NOMO-1 treated with dmso at 0.1 percent for 144 hours (cell line): ENCODE measurements at regions not wholly inside any gene's neighbourhood (a gene's known extent, or its start where the extent isn't known, plus 50 kb on each side); places are given as distances from the start of the nearest gene placed in this dataset.
A peak's percentile ranks its signal among the peaks of the same experiment; 100 is the strongest.
"Not testable (repeated sequence)": the region's sequence is repeated elsewhere in the genome, so short reads cannot be mapped to it uniquely, and the experiment has no call there.

Source experiments
- DNase-seq: peaks from one replicate; lab custom pipeline; 2025; ENCODE audit not compliant: unreplicated experiment; lab: John Stamatoyannopoulos, UW

DNA sequence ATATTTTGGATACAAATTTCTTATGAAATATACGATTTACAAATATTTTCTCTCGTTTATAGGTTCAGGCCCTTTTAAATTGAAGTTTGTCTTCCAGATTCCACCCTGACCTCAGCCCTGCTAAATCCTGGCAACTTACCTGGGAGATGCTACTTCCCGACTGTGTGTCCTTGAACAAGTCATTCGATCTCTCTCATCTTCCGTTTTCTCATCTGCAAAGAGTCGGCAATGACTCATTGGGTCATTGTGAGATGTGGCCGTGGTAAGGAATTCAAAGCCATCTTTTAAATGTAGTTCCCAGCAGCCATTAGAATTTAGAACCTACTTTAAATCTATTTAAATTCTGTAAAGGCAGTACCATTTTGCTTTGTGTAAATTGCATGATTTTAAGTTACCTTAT, 72.5 kb downstream of the LHX2 start:
- no peak for DNase-seq

DNA sequence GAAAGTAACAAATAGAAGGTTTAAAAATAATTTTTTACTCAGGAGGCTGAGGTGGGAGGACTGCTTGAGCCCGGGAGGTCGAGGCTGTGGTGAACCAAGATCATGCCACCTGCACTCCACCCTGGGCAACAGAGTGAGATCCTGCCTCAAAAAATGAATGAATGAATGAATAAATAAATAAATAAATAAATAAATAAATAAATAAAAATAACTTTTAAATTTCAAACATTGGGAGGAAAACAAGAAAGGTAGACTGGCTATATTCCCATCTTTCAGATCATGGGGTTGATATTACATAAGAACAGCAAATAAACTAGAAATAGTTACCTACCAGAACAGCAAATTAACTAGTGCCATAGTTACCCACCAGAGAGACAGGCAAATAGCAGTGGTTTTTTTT, 75.7 kb downstream of the LHX2 start:
- DNase-seq: no peak

DNA sequence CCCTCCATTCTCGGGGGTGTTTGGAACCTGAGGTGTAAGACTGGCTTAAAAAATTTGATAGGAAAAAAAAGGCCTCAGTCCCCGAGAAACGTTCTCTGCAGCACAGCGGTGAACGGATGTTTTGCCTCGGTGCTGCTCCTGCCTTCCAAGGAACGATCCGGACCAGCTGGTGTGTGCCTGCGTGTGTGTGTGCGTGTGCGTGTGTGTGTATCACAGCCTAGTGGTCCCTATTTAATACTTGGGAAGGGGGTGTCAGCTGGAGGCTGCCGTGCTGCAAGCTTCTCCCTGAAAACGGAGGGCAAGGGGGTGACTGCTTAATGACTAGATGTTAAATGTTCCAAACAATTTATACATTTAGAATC, 76.9 kb downstream of the LHX2 start:
- no peak for DNase-seq

DNA sequence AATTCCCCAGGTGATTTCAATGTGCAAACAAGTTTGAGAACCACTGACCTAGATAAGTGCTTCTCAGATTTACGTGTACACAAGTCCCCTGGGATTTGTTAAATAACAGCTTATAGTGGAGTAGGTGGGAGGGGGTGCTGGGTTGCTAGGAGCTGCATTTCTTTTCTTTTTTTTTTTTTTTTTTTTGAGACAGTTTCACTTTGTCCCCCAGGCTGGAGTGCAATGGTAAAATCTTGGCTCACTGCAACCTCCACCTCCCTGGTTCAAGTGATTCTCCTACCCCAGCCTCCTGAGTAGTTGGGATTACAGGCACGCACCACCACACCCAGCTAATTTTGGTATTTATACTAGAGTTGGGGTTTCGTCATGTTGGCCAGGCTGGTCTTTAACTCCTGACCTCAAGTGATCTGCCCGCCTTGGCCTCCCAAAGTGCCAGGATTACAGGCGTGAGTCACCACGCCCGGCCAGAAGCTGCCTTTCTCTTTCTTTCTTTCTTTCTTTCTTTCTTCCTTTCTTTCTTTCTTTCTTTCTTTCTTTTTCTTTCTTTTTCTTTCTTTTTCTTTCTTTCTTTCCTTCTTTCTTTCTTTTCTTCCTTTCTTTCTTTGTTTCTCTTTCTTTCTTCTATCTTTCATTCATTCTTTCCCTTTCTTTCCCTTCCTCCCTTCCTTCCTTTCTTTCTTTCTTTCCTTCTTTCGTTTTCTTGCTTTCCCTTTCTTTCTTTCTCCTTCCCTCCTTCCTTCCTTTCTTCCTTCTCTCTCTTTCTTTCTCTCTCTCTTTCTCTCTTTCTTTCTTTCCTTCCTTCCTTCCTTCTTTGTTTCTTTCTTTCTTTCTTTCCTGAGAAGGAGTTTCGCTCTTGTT, 78.3 kb downstream of the LHX2 start:
- DNase-seq: not testable (repeated sequence)

DNA sequence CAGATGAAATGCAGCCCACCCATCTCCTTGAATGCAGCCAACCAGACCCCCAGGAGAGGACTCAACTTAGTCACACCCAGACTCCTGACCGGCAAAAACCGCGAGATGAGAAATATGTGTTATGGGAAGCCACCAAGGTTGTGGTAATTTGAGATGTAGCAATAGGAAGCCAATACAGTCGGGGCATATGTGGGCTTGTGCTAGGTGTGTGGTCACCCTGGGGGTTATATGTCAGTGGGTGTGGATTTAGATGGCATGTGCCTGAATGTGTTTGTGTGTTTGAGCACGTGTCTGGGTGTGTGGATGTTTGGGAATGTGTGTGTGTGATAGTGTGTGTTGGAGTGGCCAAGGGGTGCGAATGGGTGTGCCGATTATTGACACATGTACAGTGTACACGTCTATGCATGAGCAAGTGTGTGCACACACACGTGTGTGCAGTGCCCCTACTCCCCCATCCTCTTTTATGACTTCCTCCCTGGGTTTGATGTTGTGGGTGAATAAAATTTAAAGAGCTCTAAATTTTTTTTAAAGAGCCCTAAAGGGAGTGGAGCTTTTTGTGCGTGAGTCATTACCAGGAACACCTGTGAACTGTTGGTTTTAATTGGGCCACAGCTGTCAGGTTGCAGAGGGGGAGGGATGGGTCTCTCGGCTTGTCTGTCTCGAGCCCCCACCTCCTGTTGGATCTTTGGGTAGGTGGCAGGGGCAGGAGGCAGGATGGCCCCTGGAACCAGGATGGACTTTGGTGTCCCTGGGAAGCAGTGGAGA, 86.8 kb downstream of the LHX2 start:
- peak; percentile 49 for DNase-seq

DNA sequence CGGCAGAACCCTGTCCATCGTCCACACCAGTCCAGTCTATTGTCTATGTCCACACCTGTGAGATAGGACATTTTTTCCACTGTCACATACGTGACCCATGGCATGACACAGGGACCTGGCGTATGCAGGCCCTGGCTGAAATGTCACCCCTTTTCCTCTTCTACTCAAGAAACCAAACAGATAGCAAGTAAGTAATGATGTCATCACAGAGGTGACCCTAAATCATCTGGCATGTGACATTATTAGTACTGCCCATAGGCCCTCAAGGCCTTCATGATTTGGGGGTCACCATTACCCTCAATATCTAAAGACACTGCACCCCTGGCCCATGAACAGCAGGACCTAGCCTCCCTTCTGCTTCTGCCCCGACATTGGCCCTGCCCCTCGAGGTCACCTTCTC, 88.3 kb downstream of the LHX2 start:
- no peak for DNase-seq

DNA sequence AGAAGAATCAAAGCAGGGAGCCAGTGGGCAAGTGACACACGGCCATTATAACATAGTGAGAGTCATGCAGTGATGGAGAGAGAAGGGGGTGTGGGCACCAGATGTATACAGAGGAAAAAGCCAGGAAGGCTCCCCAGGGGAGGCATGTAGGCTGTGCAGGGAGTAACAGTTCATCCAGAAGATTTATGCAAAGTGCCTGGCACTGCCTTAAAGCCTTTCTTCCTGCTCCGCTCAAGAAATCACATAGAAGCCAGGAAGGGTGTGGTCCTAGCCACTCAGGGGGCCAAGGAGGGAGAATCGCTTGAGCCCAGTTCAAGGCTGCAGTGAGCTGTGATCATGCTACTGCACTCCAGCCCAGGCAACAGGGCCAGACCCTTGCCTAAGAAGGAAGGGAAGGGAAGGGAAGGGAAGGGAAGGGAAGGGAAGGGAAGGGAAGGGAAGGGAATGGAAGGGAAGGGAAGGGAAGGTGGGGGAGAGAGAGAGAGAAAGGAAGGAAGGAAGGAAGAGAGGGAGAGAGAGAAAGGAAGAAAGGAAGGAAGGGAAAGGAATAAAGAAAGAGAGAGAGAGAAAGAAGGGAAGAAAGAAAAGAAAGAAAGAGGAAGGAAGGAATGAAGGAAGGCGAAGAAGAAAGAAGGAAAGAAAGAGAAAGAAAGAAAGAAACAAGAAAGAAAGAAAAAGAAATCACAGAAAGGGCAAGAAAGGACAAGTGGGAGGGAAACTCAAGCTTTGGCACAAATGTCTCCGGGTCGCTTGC, 89.8 kb downstream of the LHX2 start:
- no peak for DNase-seq

DNA sequence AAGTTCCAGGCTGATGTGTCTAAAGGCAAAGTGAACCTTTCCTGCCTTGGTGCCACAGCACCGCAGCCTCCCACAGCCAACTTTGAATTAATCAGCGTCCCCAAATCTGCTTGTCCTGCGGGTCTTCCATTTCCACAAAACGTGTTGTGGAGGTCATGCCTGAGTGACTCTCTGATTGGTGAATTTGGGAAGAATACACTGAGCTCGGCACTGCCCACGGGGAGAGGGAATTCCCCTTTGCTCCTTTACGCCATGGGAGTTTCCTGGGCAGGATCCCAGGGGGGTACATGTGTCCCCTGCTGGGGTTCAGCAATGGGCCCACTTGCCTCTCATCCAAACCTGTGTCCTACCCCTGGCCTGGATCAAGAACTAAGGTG, 90.4 kb downstream of the LHX2 start:
- no peak for DNase-seq

DNA sequence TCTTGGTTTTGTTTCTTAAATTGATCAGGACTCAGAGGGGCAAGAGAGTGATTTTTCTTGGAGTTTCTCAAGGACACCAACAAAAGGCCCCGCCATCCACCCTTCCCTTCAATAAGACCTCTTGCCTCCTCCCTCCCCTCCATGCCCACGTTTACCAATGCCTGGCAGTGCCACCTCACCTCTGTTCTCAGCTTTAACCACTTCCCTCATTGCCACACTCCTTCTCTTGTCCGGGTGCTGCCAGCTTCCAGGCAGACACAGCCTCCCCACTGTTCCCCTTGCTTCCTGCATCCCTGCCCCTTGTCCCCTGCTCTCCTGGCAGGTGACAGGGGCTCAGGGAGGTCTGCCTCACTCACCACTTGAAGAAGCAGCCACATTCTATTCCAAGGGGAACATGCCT, 90.8 kb downstream of the LHX2 start:
- no peak for DNase-seq

DNA sequence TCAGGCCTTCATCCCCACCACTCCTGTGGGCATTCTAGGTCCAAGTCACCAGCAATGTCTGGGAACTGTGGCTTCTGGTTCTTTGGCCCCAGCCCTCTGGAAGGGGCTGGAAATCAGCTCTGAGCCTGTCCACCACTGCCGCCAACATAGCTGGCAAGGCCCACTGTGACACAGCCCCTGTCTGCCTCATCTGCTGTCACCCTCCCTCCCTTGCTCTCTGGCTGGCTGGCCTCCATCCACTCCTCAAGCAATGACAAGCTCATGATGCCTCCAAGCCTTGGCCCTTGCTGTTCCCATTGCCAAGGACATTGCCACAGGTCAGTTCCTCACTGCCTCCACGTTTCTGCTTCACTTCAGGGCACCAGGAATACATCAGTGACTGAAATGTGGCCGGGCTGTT, 93.7 kb downstream of the LHX2 start:
- DNase-seq: no peak

DNA sequence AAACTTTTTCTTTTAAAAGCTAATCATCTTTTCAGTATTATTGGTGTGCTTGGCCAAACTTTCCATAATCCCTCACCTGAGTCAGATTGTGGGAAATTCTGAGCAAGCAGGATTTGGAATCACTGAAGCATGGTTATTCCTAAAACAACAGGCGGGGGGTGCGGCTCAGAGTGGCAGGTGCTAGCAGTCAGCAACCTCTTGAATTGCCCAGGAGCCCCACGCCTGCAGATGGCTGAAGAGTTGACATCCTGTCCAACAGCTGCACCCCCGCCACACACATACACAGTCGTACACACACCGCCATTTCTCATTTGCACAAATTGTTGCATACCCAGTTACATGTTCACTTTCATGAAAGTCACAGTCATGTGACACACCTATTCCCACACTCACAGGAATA, 96.6 kb downstream of the LHX2 start:
- no peak for DNase-seq

DNA sequence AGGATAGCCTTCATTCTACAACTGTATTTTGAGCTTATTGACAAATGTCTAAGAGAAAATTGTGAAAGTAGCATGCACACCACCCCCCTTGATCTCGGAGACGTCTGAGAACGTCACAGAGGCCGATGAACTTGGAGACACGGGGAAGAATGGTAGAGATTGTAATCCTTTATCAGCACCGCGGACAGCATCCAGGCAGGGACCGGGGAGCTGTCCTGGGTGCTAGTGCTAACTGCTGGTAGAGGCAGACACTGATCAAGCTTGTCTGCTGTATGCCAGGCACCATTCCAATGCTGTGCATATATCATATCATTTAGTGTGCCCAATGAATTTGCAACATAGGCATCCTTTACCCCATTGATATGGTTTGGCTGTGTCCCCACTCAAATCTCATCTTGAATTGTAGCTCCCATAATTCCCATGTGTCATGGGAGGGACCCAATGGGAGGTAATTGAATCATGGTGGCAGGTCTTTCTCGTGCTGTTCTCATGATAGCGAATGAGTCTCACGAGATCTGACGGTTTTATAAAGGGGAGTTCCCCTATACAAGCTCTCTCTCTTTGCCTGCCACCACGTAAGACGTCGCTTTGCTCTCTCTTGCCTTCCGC, 98.8 kb downstream of the LHX2 start:
- DNase-seq: peak; percentile 33

DNA sequence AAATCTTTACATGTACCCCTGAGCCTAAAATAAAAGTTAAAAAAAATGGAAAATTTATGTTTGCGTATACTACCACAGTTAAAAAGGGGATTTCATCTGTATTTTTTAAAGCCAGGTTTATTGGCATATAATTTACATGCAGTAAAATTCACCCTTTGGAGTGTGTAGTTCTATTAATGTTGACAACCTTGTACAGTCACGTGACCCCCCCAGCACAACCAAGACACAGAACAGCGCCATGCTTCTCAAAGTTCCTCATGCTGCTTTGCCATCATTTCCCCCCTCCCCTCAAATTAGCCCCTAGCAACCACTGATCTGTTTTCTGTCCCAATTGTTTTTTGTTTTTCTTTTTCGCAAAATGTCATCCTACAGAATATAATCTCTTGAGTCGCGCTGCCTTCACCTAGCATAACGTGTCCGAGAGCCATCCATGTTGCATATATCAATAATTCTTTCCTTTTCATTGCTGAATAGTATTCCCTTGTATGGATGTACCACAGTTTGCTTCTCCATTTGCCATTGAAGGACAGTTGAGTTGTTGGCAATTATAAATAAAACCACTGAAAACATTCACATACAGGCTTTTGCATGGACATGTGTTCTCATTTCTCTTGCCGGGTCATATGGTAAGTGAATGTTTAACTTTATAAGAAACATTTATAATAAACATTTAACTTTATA, 105.3 kb downstream of the LHX2 start:
- no peak for DNase-seq

DNA sequence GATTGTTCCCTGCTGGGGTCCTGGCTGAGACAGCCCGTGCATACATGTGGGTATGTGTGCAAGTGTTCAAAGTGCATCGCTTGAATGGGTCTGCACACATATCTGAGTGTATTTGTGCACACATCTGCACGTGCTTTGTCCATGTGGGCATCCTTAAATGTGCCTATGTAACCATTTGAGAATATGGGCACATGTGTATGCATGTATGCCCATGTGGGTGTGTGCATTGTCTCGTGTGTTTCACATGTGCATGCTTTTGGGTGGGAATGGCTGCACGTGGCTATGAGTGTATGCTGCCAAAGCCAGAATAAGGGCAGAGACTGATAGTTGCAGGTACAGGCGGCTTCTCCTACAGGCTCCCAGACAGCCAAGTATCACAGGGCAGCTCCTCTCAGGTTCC, 107.3 kb downstream of the LHX2 start:
- no peak for DNase-seq

DNA sequence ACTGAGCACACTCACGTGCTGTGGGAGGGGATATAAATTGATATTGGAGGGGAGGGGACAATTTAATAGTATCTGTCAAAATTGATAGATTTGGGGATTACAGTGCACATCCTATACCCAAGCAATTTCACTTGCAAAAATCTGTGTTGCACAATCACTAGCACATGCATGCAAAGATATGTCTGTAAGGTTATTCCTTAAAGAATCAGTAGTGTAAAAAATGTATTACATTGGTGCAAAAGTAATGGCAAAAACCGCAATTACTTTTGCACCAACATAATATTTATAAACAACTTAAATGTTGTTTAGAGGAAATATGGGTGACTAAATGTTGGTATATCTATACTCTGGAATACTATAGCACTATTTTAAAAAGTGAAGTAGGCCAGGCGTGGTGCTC, 108.7 kb downstream of the LHX2 start:
- no peak for DNase-seq

DNA sequence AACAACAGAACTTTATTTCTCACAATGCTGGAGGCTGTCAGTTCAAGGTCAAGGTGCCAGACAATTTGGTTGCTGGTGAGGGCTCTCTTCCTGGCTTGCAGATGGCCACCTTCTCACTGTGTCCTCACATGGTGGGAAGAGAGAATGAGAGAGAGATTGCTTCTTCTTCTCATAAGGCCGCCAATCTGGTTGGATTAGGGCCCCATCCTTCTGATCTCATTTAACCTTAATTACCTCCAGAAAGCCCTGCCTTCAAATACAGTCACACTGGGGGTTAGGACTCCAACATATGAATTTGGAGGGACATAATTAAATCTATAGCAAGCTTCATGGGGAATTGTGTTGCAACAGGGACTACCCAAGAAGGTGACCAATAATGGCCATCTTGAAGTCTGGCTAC, 110.2 kb downstream of the LHX2 start:
- no peak for DNase-seq

DNA sequence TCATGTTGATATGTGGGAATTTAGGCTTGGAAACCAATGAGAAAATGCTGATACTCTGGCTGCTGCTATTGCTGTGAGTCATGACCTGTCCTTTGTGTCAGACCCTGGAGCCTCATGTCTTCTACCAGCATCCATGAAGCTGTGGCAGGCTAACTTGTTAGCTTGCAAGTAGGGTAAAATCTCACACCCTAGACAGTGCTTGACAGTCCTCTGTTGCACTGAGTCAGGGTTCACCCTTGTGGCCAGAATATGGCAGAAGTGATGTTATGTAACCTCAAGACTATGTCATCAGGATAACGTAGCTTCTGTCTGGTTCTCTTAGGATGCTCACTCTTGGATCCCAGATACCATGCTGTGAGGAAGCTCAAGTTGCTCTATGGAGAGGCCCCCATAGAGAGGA, 110.8 kb downstream of the LHX2 start:
- DNase-seq: no peak

DNA sequence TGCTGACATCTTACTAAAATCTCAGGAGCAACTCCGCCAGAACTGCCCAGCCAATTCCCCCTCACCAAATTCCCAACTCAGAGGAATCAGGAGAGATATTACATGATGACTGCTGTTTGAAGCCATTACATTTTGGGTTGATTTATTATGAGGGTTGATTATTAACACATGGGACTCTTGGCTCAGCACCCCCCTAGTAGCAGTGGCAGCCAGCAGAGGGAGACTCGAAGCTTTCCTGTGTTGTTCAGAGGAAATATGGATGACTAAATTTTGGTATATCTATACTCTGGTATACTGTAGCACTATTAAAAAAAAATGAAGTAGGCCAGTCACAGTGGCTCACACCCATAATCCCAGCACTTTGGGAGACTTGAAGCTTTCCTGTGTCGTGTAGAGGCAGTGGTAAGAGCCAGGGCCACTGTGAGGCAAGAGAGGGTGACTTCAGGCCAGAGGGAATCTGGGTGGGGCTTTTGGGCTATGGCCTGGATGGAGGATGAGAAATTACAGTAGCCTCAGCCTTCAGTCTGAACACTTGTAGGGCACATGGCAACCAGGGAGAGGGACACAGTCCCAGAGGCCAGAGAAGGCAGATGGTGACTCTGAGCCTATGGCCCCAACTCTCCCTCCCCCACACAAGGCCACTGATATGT, 111.4 kb downstream of the LHX2 start:
- DNase-seq: no peak

DNA sequence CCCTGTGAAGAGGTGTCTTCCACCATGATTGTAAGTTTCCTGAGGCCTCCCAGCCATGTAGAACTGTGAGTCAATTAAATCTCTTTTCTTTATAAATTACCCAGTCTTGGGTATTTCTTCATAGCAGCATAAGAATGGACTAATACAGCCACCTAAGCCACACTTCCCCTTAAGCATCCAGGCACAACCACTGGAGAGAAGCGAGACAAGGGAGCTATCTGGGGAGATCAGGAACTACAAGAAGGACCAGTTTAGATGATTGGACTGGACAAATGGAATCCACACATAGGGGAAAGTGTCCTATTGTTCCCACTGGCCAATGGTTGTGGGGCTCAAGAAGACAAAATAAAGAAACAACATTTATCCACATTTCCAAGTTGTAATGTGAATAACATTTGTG, 112.1 kb downstream of the LHX2 start:
- DNase-seq: peak; percentile 23
